ENCODE measurements at regions not wholly inside any gene's neighbourhood (a gene's known extent, or its start where the extent isn't known, plus 50 kb on each side); places are given as distances from the start of the nearest gene placed in this dataset.
A peak's percentile ranks its signal among the peaks of the same experiment; 100 is the strongest.

DNA sequence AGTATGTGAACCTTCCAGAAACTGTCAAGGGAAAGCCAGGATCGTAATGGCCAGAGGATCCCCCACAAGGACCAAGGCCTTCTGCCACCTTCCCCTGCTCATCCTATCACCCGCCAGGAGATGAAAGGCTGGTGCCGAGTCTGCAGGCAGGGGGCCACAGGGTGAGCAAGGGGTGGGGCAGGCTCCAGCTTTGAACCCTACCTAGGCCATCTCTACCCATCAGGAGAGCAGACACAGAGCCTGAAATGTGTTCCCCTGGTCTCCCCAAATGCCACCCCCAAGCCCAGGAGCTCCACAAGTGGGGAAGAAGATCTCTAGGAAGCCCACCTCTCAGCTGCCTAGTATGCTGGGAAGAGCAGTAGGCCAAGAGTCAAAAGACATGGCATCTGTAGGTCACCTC is 95.1 kb downstream of the KCTD15 start:
- Histone ChIP-seq H3K9me3 (ENCODE audit: low read depth) (no peaks in the 10 kb centered on the region), H4K20me1 (ENCODE audit: low read depth) (no peaks in the 10 kb centered on the region), H3K36me3 (no peaks in the 10 kb centered on the region), H3K27me3 (no peaks in the 10 kb centered on the region), H2AFZ (replicated peaks) (no peak overlapping the region), H3K27ac (no peak overlapping the region), H3K4me1 (no peaks in the 10 kb centered on the region), H3K4me3 (no peak overlapping the region), H3K79me2 (ENCODE audit: low read depth) (no peaks in the 10 kb centered on the region), H3K9ac (no peak overlapping the region), H3K4me2 (no peak overlapping the region), H3F3A (ENCODE audit: low read depth) (no peaks in the 10 kb centered on the region)
- peaks cover 2% of the 10 kb centered on the region for H3K9me3 Mint-ChIP-seq
- no peak for DNase-seq (ENCODE audit: low spot score)
- H3K4me3 Mint-ChIP-seq, result no peak overlapping the region
- no peak overlapping the region for H3K27ac Mint-ChIP-seq
- H3K27me3 Mint-ChIP-seq (ENCODE audit: insufficient read depth, low read depth), result peaks cover 9% of the 10 kb centered on the region
- H3K36me3 Mint-ChIP-seq, result no peaks in the 10 kb centered on the region
- no peak for TF ChIP-seq EZH2 (IDR thresholded peaks at IDR 0.05)
- TF ChIP-seq EZH2phosphoT487 (IDR thresholded peaks at IDR 0.05), result no peak
- TF ChIP-seq, protein P1, sequence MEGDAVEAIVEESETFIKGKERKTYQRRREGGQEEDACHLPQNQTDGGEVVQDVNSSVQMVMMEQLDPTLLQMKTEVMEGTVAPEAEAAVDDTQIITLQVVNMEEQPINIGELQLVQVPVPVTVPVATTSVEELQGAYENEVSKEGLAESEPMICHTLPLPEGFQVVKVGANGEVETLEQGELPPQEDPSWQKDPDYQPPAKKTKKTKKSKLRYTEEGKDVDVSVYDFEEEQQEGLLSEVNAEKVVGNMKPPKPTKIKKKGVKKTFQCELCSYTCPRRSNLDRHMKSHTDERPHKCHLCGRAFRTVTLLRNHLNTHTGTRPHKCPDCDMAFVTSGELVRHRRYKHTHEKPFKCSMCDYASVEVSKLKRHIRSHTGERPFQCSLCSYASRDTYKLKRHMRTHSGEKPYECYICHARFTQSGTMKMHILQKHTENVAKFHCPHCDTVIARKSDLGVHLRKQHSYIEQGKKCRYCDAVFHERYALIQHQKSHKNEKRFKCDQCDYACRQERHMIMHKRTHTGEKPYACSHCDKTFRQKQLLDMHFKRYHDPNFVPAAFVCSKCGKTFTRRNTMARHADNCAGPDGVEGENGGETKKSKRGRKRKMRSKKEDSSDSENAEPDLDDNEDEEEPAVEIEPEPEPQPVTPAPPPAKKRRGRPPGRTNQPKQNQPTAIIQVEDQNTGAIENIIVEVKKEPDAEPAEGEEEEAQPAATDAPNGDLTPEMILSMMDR (IDR thresholded peaks at IDR 0.05), result no peak
- no peaks in the 10 kb centered on the region for H3K4me1 Mint-ChIP-seq

DNA sequence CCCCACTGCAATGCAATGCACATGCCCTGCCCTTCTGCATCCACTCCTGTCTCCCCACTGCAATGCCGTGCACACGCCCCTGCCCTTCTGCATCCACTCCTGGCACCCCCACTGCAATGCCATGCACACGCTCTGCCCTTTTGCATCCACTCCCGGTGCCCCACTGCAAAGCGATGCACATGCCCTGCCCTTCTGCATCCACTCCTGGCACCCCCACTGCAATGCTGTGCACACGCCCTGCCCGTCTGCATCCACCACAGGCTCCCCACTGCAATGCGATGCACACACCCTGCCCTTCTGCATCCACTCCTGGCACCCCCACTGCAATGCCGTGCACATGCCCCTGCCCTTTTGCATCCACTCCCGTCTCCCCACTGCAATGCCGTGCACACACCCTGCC is 98.1 kb downstream of the KCTD15 start:
- Histone ChIP-seq H3K27me3 (no peaks in the 10 kb centered on the region), H3K9ac (no peak overlapping the region), H3F3A (ENCODE audit: low read depth) (no peaks in the 10 kb centered on the region), H3K4me1 (no peaks in the 10 kb centered on the region), H3K27ac (no peak overlapping the region), H3K4me3 (no peak overlapping the region), H3K79me2 (ENCODE audit: low read depth) (no peaks in the 10 kb centered on the region), H2AFZ (replicated peaks) (no peak overlapping the region), H4K20me1 (ENCODE audit: low read depth) (no peaks in the 10 kb centered on the region), H3K9me3 (ENCODE audit: low read depth) (peaks cover 11% of the 10 kb centered on the region), H3K4me2 (no peak overlapping the region), H3K36me3 (no peaks in the 10 kb centered on the region)
- TF ChIP-seq EZH2phosphoT487 (IDR thresholded peaks at IDR 0.05), result no peak
- TF ChIP-seq EZH2 (IDR thresholded peaks at IDR 0.05), result no peak
- TF ChIP-seq, protein P1 (IDR thresholded peaks at IDR 0.05), result no peak
- no peak for DNase-seq (ENCODE audit: low spot score)
- peaks cover 22% of the 10 kb centered on the region for H3K9me3 Mint-ChIP-seq
- H3K27ac Mint-ChIP-seq, result no peak overlapping the region
- H3K27me3 Mint-ChIP-seq (ENCODE audit: insufficient read depth, low read depth), result peaks cover 7% of the 10 kb centered on the region
- H3K4me3 Mint-ChIP-seq, result peak overlapping the region; percentile 46
- H3K36me3 Mint-ChIP-seq, result no peaks in the 10 kb centered on the region
- H3K4me1 Mint-ChIP-seq, result no peaks in the 10 kb centered on the region

DNA sequence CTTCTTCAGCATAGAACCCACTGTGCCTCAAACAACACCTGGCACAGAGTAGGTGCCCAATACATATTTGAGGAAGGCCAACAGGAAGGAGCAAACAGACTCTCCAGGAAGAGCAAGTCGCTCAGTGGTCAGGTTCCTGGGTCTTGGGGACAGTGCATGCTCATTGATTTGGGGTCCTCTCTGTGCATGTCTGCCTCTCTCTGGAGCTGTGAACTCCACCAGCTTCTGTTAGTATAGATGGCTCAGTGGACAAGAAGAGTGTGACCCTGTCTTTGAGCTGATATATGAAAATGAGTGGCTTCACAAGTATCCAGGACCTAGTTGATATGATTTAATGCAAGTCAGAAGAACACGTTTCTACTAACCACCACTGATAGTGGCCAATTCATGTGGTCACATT is 98.7 kb downstream of the KCTD15 start:
- Histone ChIP-seq H3F3A (ENCODE audit: low read depth) (no peaks in the 10 kb centered on the region), H2AFZ (replicated peaks) (no peak overlapping the region), H3K9ac (no peak overlapping the region), H4K20me1 (ENCODE audit: low read depth) (no peaks in the 10 kb centered on the region), H3K27ac (no peak overlapping the region), H3K79me2 (ENCODE audit: low read depth) (no peaks in the 10 kb centered on the region), H3K27me3 (no peaks in the 10 kb centered on the region), H3K36me3 (no peaks in the 10 kb centered on the region), H3K4me2 (no peak overlapping the region), H3K4me1 (no peaks in the 10 kb centered on the region), H3K4me3 (no peak overlapping the region), H3K9me3 (ENCODE audit: low read depth) (peaks cover 11% of the 10 kb centered on the region)
- H3K36me3 Mint-ChIP-seq, result no peaks in the 10 kb centered on the region
- no peaks in the 10 kb centered on the region for H3K4me1 Mint-ChIP-seq
- peak overlapping the region; percentile 46 for H3K4me3 Mint-ChIP-seq
- H3K27ac Mint-ChIP-seq, result no peak overlapping the region
- H3K9me3 Mint-ChIP-seq, result peaks cover 26% of the 10 kb centered on the region
- TF ChIP-seq EZH2phosphoT487 (IDR thresholded peaks at IDR 0.05) (no peak), EZH2 (IDR thresholded peaks at IDR 0.05) (no peak)
- TF ChIP-seq, protein P1 (IDR thresholded peaks at IDR 0.05), result no peak
- H3K27me3 Mint-ChIP-seq (ENCODE audit: insufficient read depth, low read depth), result peaks cover 8% of the 10 kb centered on the region
- no peak for DNase-seq (ENCODE audit: low spot score)
